H1 (cell line): ENCODE measurements at regions not wholly inside any gene's neighbourhood (a gene's known extent, or its start where the extent isn't known, plus 50 kb on each side); places are given as distances from the start of the nearest gene placed in this dataset.

ENCODE experiments used
- CTCF ChIA-PET: fragments of 300-600 bp; sonication (Branson Sonifier 250); formaldehyde crosslinking; loops from one replicate; lab custom pipeline; 2021; ENCODE audit not compliant: partially characterized antibody; lab: Charles Lee
- POLR2A ChIA-PET: fragments of 300-600 bp; sonication (Branson Sonifier 250); formaldehyde crosslinking; loops from one replicate; lab custom pipeline; 2021; ENCODE audit warnings: inconsistent platforms; ENCODE audit not compliant: partially characterized antibody; lab: Charles Lee
- DNase-seq, 2 experiments: peaks; one replicate each; pipeline versions ENCODE4 v3.0.0 to v3.0.0-alpha.2; 2010 to 2022; ENCODE audit warnings: low spot score in 2 of 2, low read depth in 1 of 2, mixed read lengths in 1 of 2
- FAIRE-seq: peaks from 2 replicates; lab custom pipeline; 2011; peaks lifted over from hg19 to GRCh38; lab: Jason Lieb, UNC
- H2AFZ ChIP-seq: 2 replicates; pipeline ENCODE4 v1.8.1; 2012; ENCODE audit warnings: low read length, inconsistent platforms
- H2AK5ac ChIP-seq: 2 replicates; pipeline ENCODE4 v1.6.1; 2013; ENCODE audit warnings: low read depth, low read length
- H2BK120ac ChIP-seq: replicated peaks from 2 replicates; pipeline ENCODE3; 2013; ENCODE audit warnings: low read depth, low read length, inconsistent platforms
- H2BK12ac ChIP-seq: 2 replicates; pipeline ENCODE4 v1.6.1; 2013; ENCODE audit warnings: low read depth, low read length
- H2BK15ac ChIP-seq: 2 replicates; pipeline ENCODE4 v1.6.1; 2013; ENCODE audit warnings: low read length
- H2BK20ac ChIP-seq: 2 replicates; pipeline ENCODE4 v1.6.1; 2013; ENCODE audit warnings: low read length
- H2BK5ac ChIP-seq: 2 replicates; pipeline ENCODE4 v1.6.1; 2013; ENCODE audit warnings: low read depth, low read length
- H3K14ac ChIP-seq: 2 replicates; pipeline ENCODE4 v1.6.1; 2013; ENCODE audit warnings: inconsistent platforms; ENCODE audit not compliant: insufficient read length
- H3K18ac ChIP-seq: 2 replicates; pipeline ENCODE4 v1.6.1; 2013; ENCODE audit warnings: low read length; ENCODE audit errors: extremely low read depth
- H3K23ac ChIP-seq: 2 replicates; pipeline ENCODE4 v1.6.1; 2013; ENCODE audit warnings: inconsistent platforms; ENCODE audit not compliant: insufficient read length
- H3K23me2 ChIP-seq: 2 replicates; pipeline ENCODE4 v1.6.1; 2013; ENCODE audit warnings: low read depth, low read length
- H3K27ac ChIP-seq: 2 replicates; pipeline ENCODE4 v1.6.1; 2011; ENCODE audit warnings: low read depth, low read length, inconsistent platforms
- H3K27me3 ChIP-seq, 4 experiments: replicated peaks in 1 of 4; 1 replicate in 1 of 4; 2 replicates in 3 of 4; pipeline versions ENCODE4 v1.6.1 to v1.8.1; 2011 to 2013; ENCODE audit warnings: low read length in 3 of 4, mild to moderate bottlenecking in 3 of 4, inconsistent platforms in 2 of 4, mixed read lengths in 2 of 4, moderate library complexity in 1 of 4; ENCODE audit not compliant: control insufficient read depth in 3 of 4, insufficient read depth in 3 of 4; ENCODE audit errors: extremely low read depth in 1 of 4
- H3K36me3 ChIP-seq, 4 experiments: 2 replicates each; pipeline versions ENCODE4 v1.6.1 to v1.8.1; 2011 to 2013; ENCODE audit warnings: mild to moderate bottlenecking in 4 of 4, low read length in 3 of 4, moderate library complexity in 2 of 4, control low read depth in 1 of 4, inconsistent platforms in 1 of 4; ENCODE audit not compliant: insufficient read depth in 4 of 4, control insufficient read depth in 2 of 4
- H3K4ac ChIP-seq: replicated peaks from 2 replicates; pipeline ENCODE3; 2013; ENCODE audit warnings: low read length, low read depth, mixed read lengths, inconsistent platforms; ENCODE audit not compliant: insufficient read length
- H3K4me1 ChIP-seq, 4 experiments: replicated peaks in 1 of 4; 1 replicate in 1 of 4; 2 replicates in 3 of 4; pipeline versions ENCODE4 v1.6.1 to v1.8.1; 2011 to 2013; ENCODE audit warnings: low read length in 3 of 4, inconsistent platforms in 2 of 4, mixed read lengths in 1 of 4; ENCODE audit not compliant: insufficient read depth in 4 of 4, control insufficient read depth in 3 of 4
- H3K4me2 ChIP-seq, 2 experiments: 2 replicates each; pipeline versions ENCODE4 v1.6.1 to v1.8.1; 2011 to 2013; ENCODE audit warnings: low read depth in 2 of 2, low read length in 2 of 2, control low read depth in 1 of 2, inconsistent platforms in 1 of 2, mild to moderate bottlenecking in 1 of 2; ENCODE audit not compliant: insufficient read depth in 1 of 2
- H3K4me3 ChIP-seq, 4 experiments: fragments of 200-600, 300-600 bp in 1 of 4; sonication (generic), shearing (Covaris generic), sonication (Bioruptor Twin) in 1 of 4; 2 replicates each; pipeline versions ENCODE4 v1.5.1 to v1.8.1; 2011 to 2016; ENCODE audit warnings: low read length in 4 of 4, low read depth in 3 of 4, control low read depth in 2 of 4, inconsistent platforms in 2 of 4, mild to moderate bottlenecking in 2 of 4, mixed read lengths in 1 of 4, moderate library complexity in 1 of 4; ENCODE audit not compliant: insufficient read depth in 2 of 4; ENCODE audit errors: extremely low read depth in 1 of 4
- H3K56ac ChIP-seq: replicated peaks from 2 replicates; pipeline ENCODE3; 2013; ENCODE audit warnings: low read depth, mild to moderate bottlenecking, mixed read lengths, low read length, inconsistent platforms; ENCODE audit not compliant: insufficient read length
- H3K79me1 ChIP-seq: 2 replicates; pipeline ENCODE4 v1.6.1; 2013; ENCODE audit warnings: low read depth, low read length, control low read depth
- H3K79me2 ChIP-seq, 2 experiments: 2 replicates each; pipeline versions ENCODE4 v1.6.1 to v1.8.1; 2012 to 2013; ENCODE audit warnings: low read length in 2 of 2, mild to moderate bottlenecking in 2 of 2, inconsistent platforms in 1 of 2; ENCODE audit not compliant: insufficient read depth in 2 of 2, control insufficient read depth in 1 of 2
- H3K9ac ChIP-seq, 4 experiments: replicated peaks in 1 of 4; 1 replicate in 1 of 4; 2 replicates in 3 of 4; pipeline versions ENCODE4 v1.6.1 to v1.8.1; 2011 to 2013; ENCODE audit warnings: low read depth in 3 of 4, low read length in 3 of 4, control low read depth in 2 of 4, mild to moderate bottlenecking in 2 of 4, moderate library complexity in 2 of 4, inconsistent platforms in 1 of 4; ENCODE audit errors: extremely low read depth in 1 of 4
- H3K9me3 ChIP-seq, 2 experiments: 2 replicates each; pipeline versions ENCODE4 v1.6.1 to v1.8.1; 2012 to 2013; ENCODE audit warnings: mild to moderate bottlenecking in 2 of 2, moderate library complexity in 2 of 2, control low read depth in 1 of 2, inconsistent platforms in 1 of 2, low read depth in 1 of 2, low read length in 1 of 2, mixed read lengths in 1 of 2; ENCODE audit not compliant: insufficient read depth in 2 of 2
- H4K20me1 ChIP-seq, 2 experiments: replicated peaks in 1 of 2; 2 replicates each; pipeline versions ENCODE3 to v1.8.1; 2011 to 2013; ENCODE audit warnings: inconsistent platforms in 2 of 2, low read length in 2 of 2, mild to moderate bottlenecking in 1 of 2; ENCODE audit not compliant: insufficient read depth in 2 of 2, control insufficient read depth in 1 of 2
- H4K5ac ChIP-seq: 2 replicates; pipeline ENCODE4 v1.6.1; 2013; ENCODE audit warnings: low read length, low read depth, mixed read lengths, inconsistent platforms; ENCODE audit not compliant: insufficient read length
- H4K8ac ChIP-seq: 2 replicates; pipeline ENCODE4 v1.8.0; 2013; ENCODE audit warnings: mild to moderate bottlenecking, moderate library complexity, low read length, inconsistent platforms; ENCODE audit not compliant: insufficient read depth; ENCODE audit errors: extremely low read depth
- H4K91ac ChIP-seq: replicated peaks from 2 replicates; pipeline ENCODE3; 2013; ENCODE audit warnings: low read length, mixed read lengths, inconsistent platforms; ENCODE audit not compliant: insufficient read length
- ASH2L ChIP-seq: fragments of 200-600, 300-600 bp; sonication (generic); IDR thresholded peaks from one replicate; pipeline ENCODE4 v1.7.1; 2017; ENCODE audit warnings: low read length
- ATF2 ChIP-seq: IDR thresholded peaks from 2 replicates; pipeline ENCODE4 v1.6.1; 2012; ENCODE audit warnings: low read length, inconsistent platforms
- FOSL1 ChIP-seq: IDR thresholded peaks from 2 replicates; pipeline ENCODE4 v1.6.1; 2011; ENCODE audit warnings: mild to moderate bottlenecking, low read depth, low read length, moderate library complexity; ENCODE audit not compliant: insufficient read depth
- HDAC2 ChIP-seq, 2 experiments: fragments of 300-600 bp in 1 of 2; sonication (generic) in 1 of 2; IDR thresholded peaks; 2 replicates each; pipeline ENCODE4 v1.6.1; 2011 to 2012; ENCODE audit warnings: low read depth in 2 of 2, low read length in 2 of 2, mild to moderate bottlenecking in 2 of 2, moderate library complexity in 2 of 2, borderline replicate concordance in 1 of 2, inconsistent platforms in 1 of 2
- KDM5A ChIP-seq: fragments of 200-600 bp; IDR thresholded peaks from 2 replicates; pipeline ENCODE4 v1.7.1; 2012; ENCODE audit warnings: mild to moderate bottlenecking, low read length, inconsistent platforms, mixed read lengths
- MAFK ChIP-seq: IDR thresholded peaks from 2 replicates; pipeline ENCODE4 v1.6.1; 2012; ENCODE audit warnings: low read depth, mild to moderate bottlenecking, improper control_type of control experiment, low read length
- MAX ChIP-seq: IDR thresholded peaks from 2 replicates; pipeline ENCODE4 v1.6.1; 2012; ENCODE audit warnings: inconsistent platforms
- POLR2A ChIP-seq, 2 experiments: IDR thresholded peaks; 1 replicate in 1 of 2; 2 replicates in 1 of 2; pipeline ENCODE4 v1.6.1; 2011; ENCODE audit warnings: low read depth in 2 of 2, low read length in 2 of 2, mild to moderate bottlenecking in 2 of 2; ENCODE audit errors: control extremely low read depth in 1 of 2
- RNF2 ChIP-seq: fragments of 200-900, 300-1000 bp; sonication (generic); IDR thresholded peaks from 2 replicates; pipeline ENCODE4 v1.7.1; 2016; ENCODE audit warnings: borderline replicate concordance, low read depth, mild to moderate bottlenecking, antibody characterized with exemption, low read length; ENCODE audit not compliant: poor library complexity, severe bottlenecking; ENCODE audit errors: missing control alignments
- SIRT6 ChIP-seq: IDR thresholded peaks from one replicate; pipeline ENCODE4 v1.7.1; 2012; ENCODE audit warnings: low read length, inconsistent platforms
- SIX5 ChIP-seq: IDR thresholded peaks from 2 replicates; pipeline ENCODE4 v1.6.1; 2011; ENCODE audit warnings: mild to moderate bottlenecking, low read depth, low read length
- SP1 ChIP-seq: IDR thresholded peaks from 2 replicates; pipeline ENCODE4 v1.6.1; 2011; ENCODE audit warnings: low read depth, low read length
- TAF1 ChIP-seq: IDR thresholded peaks from 2 replicates; pipeline ENCODE4 v1.6.1; 2011; ENCODE audit warnings: mild to moderate bottlenecking, low read depth, low read length
- TBP ChIP-seq: IDR thresholded peaks from 2 replicates; pipeline ENCODE4 v1.6.1; 2011; ENCODE audit warnings: low read depth, low read length, improper control_type of control experiment
- WGBS, 2 experiments: shearing (Covaris generic) in 1 of 2; methylation state at CpG; one replicate each; pipeline versions ENCODE4 v1.1.6 to v1.1.7; 2013 to 2015; ENCODE audit warnings: low lambda C conversion rate in 2 of 2, mixed read lengths in 2 of 2, inconsistent platforms in 1 of 2, low coverage in 1 of 2, missing lambda C conversion rate in 1 of 2; ENCODE audit not compliant: insufficient replicate concordance in 2 of 2, insufficient coverage in 1 of 2, insufficient read length in 1 of 2; ENCODE audit errors: extremely low coverage in 1 of 2, missing lambda C conversion rate in 1 of 2; 5-methylcytosine and 5-hydroxymethylcytosine counted together

GRCh38 chr10:128981251-128981650, 485.8 kb upstream of the MGMT start:
- no peak overlapping the region for H3K14ac ChIP-seq
- no peak overlapping the region for H3K4me3 ChIP-seq
- H2BK120ac ChIP-seq: no peak overlapping the region
- no peaks in the 10 kb centered on the region for H4K20me1 ChIP-seq
- no peak overlapping the region for H3K18ac ChIP-seq
- H3K4me1 ChIP-seq: no peaks in the 10 kb centered on the region
- H3K36me3 ChIP-seq: no peaks in the 10 kb centered on the region
- 85% methylated on average over 6 of the region's 6 CpGs; no CpG with 5 or more reads in 1 of the 2 experiments for WGBS, 2 experiments
- H3K23ac ChIP-seq: no peak overlapping the region
- H3K79me1 ChIP-seq: no peaks in the 10 kb centered on the region
- H2BK15ac ChIP-seq: no peak overlapping the region
- ChIA-PET POLR2A (no interaction called here), CTCF (interaction anchor here (0.8 to 1.2 kb wide), 3 partner anchors 14 to 713 kb away, joined by 3 to 4 read pairs (median 4); no protein-coding TSS in a partner anchor)
- H2BK12ac ChIP-seq: no peak overlapping the region
- no peak overlapping the region for H3K56ac ChIP-seq
- H2AFZ ChIP-seq: no peak overlapping the region; the same call in 1 of the 2 replicates
- H3K9ac ChIP-seq: no peak overlapping the region
- no peak overlapping the region for H2AK5ac ChIP-seq
- no peak overlapping the region for H3K27ac ChIP-seq
- no peak overlapping the region for H4K8ac ChIP-seq
- H3K23me2 ChIP-seq: no peaks in the 10 kb centered on the region
- no peak overlapping the region for H3K4me2 ChIP-seq
- no peaks in the 10 kb centered on the region for H3K79me2 ChIP-seq
- no peak overlapping the region for H3K4ac ChIP-seq
- FAIRE-seq (no peak), DNase-seq (no peak)
- no peak overlapping the region for H2BK5ac ChIP-seq
- no peaks in the 10 kb centered on the region for H3K27me3 ChIP-seq
- no peak overlapping the region for H2BK20ac ChIP-seq
- no peaks in the 10 kb centered on the region for H3K9me3 ChIP-seq
- H4K5ac ChIP-seq: no peak overlapping the region
- no peak overlapping the region for H4K91ac ChIP-seq
- TF ChIP-seq TAF1 (no peak), RNF2 (no peak), ATF2 (no peak), MAFK (no peak), MAX (no peak), ASH2L (no peak), SIRT6 (no peak), TBP (no peak), SIX5 (no peak), KDM5A (no peak), POLR2A (IDR thresholded peaks at IDR 0.05; ENCODE audit: control extremely low read depth in 1 of 2, low read depth in 2 of 2, low read length in 2 of 2) (no peak), FOSL1 (no peak), SP1 (no peak), HDAC2 (IDR thresholded peaks at IDR 0.05; ENCODE audit: borderline replicate concordance in 1 of 2, low read depth in 2 of 2, low read length in 2 of 2) (no peak)
